ENCODE measurements at regions not wholly inside any gene's neighbourhood (a gene's known extent, or its start where the extent isn't known, plus 50 kb on each side); places are given as distances from the start of the nearest gene placed in this dataset.
"Not testable (repeated sequence)": the region's sequence is repeated elsewhere in the genome, so short reads cannot be mapped to it uniquely, and the experiment has no call there.

GRCh38 chr10:10010397-10010796 is 1007.3 kb upstream of the CELF2 start:
- DNase-seq (ENCODE audit: extremely low read depth in 1 of 2, low read depth in 1 of 2) = no peak

GRCh38 chr10:10014846-10015245 is 1002.8 kb upstream of the CELF2 start:
- no peak for DNase-seq (ENCODE audit: extremely low read depth in 1 of 2, low read depth in 1 of 2)

- DNase-seq (ENCODE audit: extremely low read depth in 1 of 2, low read depth in 1 of 2) = no peak
Observed at GRCh38 chr10:10017716-10018115, 1000.0 kb upstream of the CELF2 start.

GRCh38 chr10:10020945-10021344 is 996.7 kb upstream of the CELF2 start:
- no peak for DNase-seq (ENCODE audit: extremely low read depth in 1 of 2, low read depth in 1 of 2)

- DNase-seq (ENCODE audit: extremely low read depth in 1 of 2, low read depth in 1 of 2) = no peak
Observed at GRCh38 chr10:10032991-10033390, 984.7 kb upstream of the CELF2 start.

DNA sequence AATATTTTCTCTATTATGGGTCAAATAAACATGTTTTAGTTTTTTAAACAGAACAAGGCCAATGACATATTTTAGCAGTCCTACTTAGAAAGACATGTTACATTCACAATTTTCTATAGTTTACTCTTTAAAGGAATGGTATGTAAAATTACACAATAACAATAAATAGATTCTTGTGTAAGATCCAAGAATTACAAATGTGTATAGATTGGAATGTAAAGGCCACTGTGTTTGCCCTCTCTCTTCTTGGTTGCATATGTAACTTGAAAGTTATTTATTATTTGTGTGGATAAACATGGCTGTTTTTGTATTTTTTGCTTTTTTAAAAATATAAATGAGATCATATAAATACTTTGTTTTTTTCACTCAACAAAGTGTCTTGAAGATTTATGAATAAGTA is 979.3 kb upstream of the CELF2 start:
- DNase-seq (ENCODE audit: extremely low read depth in 1 of 2, low read depth in 1 of 2) = no peak

DNA sequence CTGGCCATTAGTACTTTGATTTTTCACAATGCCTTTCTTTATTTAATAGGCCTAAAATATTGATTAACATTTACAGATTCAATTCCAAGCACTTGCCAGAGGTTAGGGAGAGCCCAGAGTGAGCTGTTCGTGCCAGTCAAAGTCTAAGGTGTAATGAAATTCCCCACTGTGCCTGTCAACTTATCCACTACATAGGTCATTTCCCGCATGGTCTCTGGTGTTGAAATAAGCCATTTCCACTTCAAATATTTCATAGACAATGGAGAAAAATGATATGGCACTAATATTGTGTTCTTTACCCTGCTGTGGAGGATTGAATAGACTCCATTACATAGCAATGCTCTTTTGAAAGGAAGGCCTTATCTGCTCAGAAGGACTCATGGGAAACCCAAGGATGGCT is 978.1 kb upstream of the CELF2 start:
- DNase-seq (ENCODE audit: extremely low read depth in 1 of 2, low read depth in 1 of 2) = no peak

GRCh38 chr10:10043083-10043482 is 974.6 kb upstream of the CELF2 start:
- no peak for DNase-seq (ENCODE audit: extremely low read depth in 1 of 2, low read depth in 1 of 2)

GRCh38 chr10:10044922-10045764 is 972.5 kb upstream of the CELF2 start:
- no peak for DNase-seq (ENCODE audit: extremely low read depth in 1 of 2, low read depth in 1 of 2)

DNA sequence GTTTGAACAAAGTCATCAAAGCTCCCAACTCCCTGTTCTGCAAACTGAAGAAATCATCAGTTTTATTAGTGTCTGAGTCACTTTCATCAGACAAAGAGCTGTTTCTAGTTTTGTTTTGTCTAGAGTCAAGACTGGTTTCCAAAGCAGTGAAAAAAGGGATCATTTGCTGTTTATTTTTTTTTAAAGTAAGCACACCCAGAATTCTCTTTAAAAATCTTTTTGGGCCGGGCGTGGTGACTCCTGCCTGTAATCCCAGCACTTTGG is 972.0 kb upstream of the CELF2 start:
- DNase-seq (ENCODE audit: extremely low read depth in 1 of 2, low read depth in 1 of 2) = no peak

DNA sequence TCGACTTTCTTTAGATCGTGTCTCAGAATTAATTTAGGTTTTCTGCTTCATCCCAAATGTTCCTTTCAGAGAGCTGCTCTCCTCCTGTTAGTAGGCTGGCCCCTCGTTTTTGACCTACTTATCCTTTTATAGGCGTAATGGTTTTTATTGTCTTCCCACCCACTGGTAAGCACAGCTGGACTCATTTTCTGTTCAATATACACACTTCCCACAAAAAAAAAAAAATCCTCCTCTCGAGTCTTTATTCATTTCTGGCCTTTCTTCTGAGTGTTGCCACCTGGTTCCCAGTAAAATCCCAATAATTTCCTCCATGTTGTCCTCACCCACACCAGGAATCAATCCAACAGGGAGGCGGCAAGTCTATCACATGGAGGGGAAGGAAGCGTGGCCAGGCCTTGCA is 970.2 kb upstream of the CELF2 start:
- no peak for DNase-seq (ENCODE audit: extremely low read depth in 1 of 2, low read depth in 1 of 2)

DNA sequence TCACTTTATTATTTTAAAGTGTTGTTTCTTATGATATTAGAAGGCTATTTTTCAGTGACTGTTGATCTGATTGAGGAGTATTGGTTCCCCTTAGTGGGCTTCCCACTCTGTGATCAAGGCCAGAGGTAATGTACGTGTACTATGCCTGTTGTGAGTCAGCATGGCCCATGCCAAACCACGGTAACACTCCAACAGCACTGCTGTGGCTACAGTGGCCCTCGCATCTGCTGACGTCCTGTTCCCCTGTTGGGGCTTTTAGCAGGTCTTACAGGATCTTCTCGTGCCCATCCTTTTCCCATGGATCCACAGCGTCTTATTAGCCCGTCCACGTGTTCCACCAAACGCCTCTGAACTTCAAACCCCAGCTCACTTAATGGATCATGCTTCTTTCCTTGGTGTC is 964.6 kb upstream of the CELF2 start:
- no peak for DNase-seq (ENCODE audit: extremely low read depth in 1 of 2, low read depth in 1 of 2)

DNA sequence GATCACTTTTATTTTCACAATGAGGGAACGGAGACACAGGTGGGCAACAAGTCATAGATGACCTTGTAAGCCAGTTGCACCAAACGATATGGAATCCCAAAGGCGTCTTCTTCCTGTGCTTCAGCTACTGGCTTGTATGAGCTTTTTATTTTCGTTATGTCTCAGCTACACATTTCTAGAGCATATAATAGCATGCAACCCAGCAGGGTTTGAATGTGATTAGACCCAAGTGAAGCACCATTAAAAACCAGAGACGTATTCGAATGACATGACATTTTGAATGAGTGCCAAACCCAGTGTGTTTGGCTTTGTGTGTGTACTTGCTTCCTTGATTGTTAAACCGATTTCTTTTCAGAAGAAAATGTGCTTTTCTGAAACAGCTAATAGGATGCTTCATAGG is 963.2 kb upstream of the CELF2 start:
- no peak for DNase-seq (ENCODE audit: extremely low read depth in 1 of 2, low read depth in 1 of 2)

GRCh38 chr10:10055656-10056442 is 961.8 kb upstream of the CELF2 start:
- DNase-seq (ENCODE audit: extremely low read depth in 1 of 2, low read depth in 1 of 2) = no peak

GRCh38 chr10:10056961-10057360 is 960.7 kb upstream of the CELF2 start:
- no peak for DNase-seq (ENCODE audit: extremely low read depth in 1 of 2, low read depth in 1 of 2)

- DNase-seq (ENCODE audit: extremely low read depth in 1 of 2, low read depth in 1 of 2) = no peak
Observed at GRCh38 chr10:10067644-10068043, 950.0 kb upstream of the CELF2 start.

DNA sequence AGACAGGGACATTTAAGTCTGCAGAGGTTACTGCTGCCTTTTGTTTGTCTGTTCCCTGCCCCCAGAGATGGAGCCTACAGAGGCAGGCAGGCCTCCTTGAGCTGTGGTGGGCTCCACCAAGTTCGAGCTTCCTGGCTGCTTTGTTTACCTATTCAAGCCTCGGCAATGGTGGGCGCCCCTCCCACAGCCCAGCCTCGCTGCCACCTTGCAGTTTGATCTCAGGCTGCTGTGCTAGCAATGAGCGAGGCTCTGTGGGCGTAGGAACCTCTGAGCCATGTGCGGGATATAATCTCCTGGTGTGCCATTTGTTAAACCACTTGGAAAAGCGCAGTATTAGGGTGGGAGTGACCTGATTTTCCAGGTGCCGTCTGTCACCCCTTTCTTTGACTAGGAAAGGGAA is 942.8 kb upstream of the CELF2 start:
- DNase-seq (ENCODE audit: extremely low read depth in 1 of 2, low read depth in 1 of 2) = not testable (repeated sequence)

DNA sequence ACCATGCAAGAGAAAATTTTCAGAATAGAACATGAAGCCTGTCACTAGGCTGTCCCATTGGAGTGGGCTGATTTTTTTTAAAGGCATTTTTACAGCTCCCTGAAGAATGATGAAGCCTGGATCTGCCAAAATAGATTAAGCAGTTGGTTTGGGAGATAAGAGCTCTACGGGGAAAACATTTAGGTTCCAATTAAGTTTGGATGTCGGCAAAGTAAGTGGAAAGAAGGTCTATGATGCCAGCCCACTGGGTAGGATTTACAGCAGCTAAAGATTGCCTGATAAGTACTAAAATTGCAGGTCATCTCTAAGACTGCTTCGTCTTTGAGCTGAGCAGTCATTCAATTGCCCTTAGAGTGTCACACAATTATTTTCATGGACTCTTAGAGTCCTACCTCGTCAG is 939.2 kb upstream of the CELF2 start:
- DNase-seq (ENCODE audit: extremely low read depth in 1 of 2, low read depth in 1 of 2) = no peak

- no peak for DNase-seq (ENCODE audit: extremely low read depth in 1 of 2, low read depth in 1 of 2)
Observed at GRCh38 chr10:10092581-10092980, 925.1 kb upstream of the CELF2 start.

- no peak for DNase-seq (ENCODE audit: extremely low read depth in 1 of 2, low read depth in 1 of 2)
Observed at GRCh38 chr10:10093021-10093420, 924.7 kb upstream of the CELF2 start.

DNA sequence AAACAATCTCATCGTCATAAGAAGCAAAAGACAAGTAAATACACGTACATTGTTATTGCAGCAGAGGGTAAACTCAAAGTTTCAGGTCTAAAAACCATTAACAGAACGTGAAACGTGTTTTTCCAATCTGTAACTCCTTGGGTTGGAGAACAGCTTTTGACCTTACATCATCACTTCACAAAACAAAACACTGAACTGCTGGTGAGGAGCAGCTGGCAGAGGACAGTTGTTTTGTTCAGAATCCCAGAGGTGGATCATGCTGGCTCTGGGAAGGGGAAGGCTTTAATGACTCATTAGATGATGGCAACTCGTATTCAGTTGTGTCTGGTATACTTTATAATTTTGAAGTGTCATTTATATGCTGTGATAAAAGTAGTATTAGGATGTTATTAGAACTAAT is 923.0 kb upstream of the CELF2 start:
- DNase-seq (ENCODE audit: extremely low read depth in 1 of 2, low read depth in 1 of 2) = no peak

DNA sequence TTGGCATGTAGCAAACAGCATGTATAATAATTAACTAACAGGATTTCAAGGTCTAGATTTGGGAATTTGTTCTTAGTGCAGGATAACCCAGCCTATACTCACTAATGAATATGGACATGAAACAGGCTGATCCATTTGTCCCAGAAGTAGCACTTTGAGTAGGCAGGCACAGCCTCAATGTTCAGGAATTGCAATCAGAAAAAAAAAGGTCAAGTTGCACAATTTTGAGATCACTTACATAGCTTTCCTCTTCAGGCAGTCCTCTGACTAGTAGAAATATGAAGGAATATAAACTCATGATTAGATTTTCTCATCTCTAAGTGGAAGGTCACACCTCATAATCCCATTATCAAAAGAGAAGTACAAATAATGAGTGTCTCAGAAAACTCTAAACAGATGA is 921.4 kb upstream of the CELF2 start:
- DNase-seq (ENCODE audit: extremely low read depth in 1 of 2, low read depth in 1 of 2) = no peak

- no peak for DNase-seq (ENCODE audit: extremely low read depth in 1 of 2, low read depth in 1 of 2)
Observed at GRCh38 chr10:10096898-10097297, 920.8 kb upstream of the CELF2 start.

All from stimulated activated CD8-positive, alpha-beta memory T cell treated with anti-CD3 and anti-CD28 coated beads, Interleukin-7, amount 100 ng/mL, for 48 hours (primary cell).